SK-N-SH (cell line): ENCODE measurements at regions not wholly inside any gene's neighbourhood (a gene's known extent, or its start where the extent isn't known, plus 50 kb on each side); places are given as distances from the start of the nearest gene placed in this dataset.

Experiments
- CTCF ChIA-PET: fragments of 300-600, 350-600 bp; formaldehyde crosslinking; extraction: SDS; loops from one replicate; lab custom pipeline; 2021; lab: Yijun Ruan, JAX
- POLR2A ChIA-PET: fragments of 350-600 bp; sonication (Branson Sonifier 250); formaldehyde crosslinking; extraction: SDS; loops from one replicate; lab custom pipeline; 2020; ENCODE audit warnings: antibody characterized with exemption, inconsistent platforms; lab: Yijun Ruan, JAX
- DNase-seq: peaks from one replicate; pipeline ENCODE4 v3.0.0; 2012
- H2AFZ ChIP-seq: fragments of 200-600 bp; sonication (generic); 2 replicates; pipeline ENCODE4 v1.8.1; 2016; ENCODE audit warnings: antibody characterized with exemption, mild to moderate bottlenecking, low read depth
- H3F3A ChIP-seq: fragments of 200-600 bp; sonication (generic); replicated peaks from 2 replicates; pipeline ENCODE3; 2016; ENCODE audit warnings: antibody characterized with exemption, mild to moderate bottlenecking; ENCODE audit not compliant: insufficient read depth
- H3K27ac ChIP-seq, 2 experiments: fragments of 200-500 bp in 1 of 2; fragments of 200-600 bp in 1 of 2; sonication (Bioruptor generic) in 1 of 2; sonication (generic), shearing (Covaris generic) in 1 of 2; 2 replicates each; pipeline versions ENCODE4 v1.5.1 to v1.6.1; 2014 to 2016; ENCODE audit warnings: low read depth in 2 of 2, inconsistent platforms in 1 of 2, low read length in 1 of 2, mild to moderate bottlenecking in 1 of 2, mixed read lengths in 1 of 2
- H3K27me3 ChIP-seq: fragments of 200-600 bp; sonication (generic), shearing (Covaris generic); 2 replicates; pipeline ENCODE4 v1.6.1; 2016; ENCODE audit warnings: mixed run types; ENCODE audit not compliant: insufficient read depth
- H3K36me3 ChIP-seq, 2 experiments: fragments of 200-500 bp in 1 of 2; fragments of 200-600 bp in 1 of 2; sonication (Bioruptor generic) in 1 of 2; sonication (generic) in 1 of 2; replicated peaks in 1 of 2; 2 replicates each; pipeline versions ENCODE3 to v1.5.1; 2014 to 2016; ENCODE audit warnings: low read length in 1 of 2, mild to moderate bottlenecking in 1 of 2; ENCODE audit not compliant: insufficient read depth in 2 of 2, control insufficient read depth in 1 of 2
- H3K4me1 ChIP-seq, 2 experiments: fragments of 200-500 bp in 1 of 2; fragments of 200-600 bp in 1 of 2; sonication (Bioruptor generic) in 1 of 2; sonication (generic), shearing (Covaris generic) in 1 of 2; 2 replicates each; pipeline versions ENCODE4 v1.5.1 to v1.6.1; 2014 to 2016; ENCODE audit warnings: low read depth in 1 of 2, low read length in 1 of 2, mixed run types in 1 of 2; ENCODE audit not compliant: insufficient read depth in 2 of 2, control insufficient read depth in 1 of 2
- H3K4me2 ChIP-seq: fragments of 200-600 bp; sonication (generic), shearing (Covaris generic); 2 replicates; pipeline ENCODE4 v1.6.1; 2017; ENCODE audit warnings: mixed run types
- H3K4me3 ChIP-seq, 2 experiments: fragments of 200-500 bp in 1 of 2; fragments of 200-600 bp in 1 of 2; sonication (Bioruptor generic) in 1 of 2; sonication (generic), shearing (Covaris generic) in 1 of 2; 2 replicates each; pipeline versions ENCODE4 v1.5.1 to v1.8.1; 2014 to 2016; ENCODE audit warnings: low read depth in 2 of 2, inconsistent platforms in 1 of 2, low read length in 1 of 2, mild to moderate bottlenecking in 1 of 2, mixed read lengths in 1 of 2, moderate library complexity in 1 of 2
- H3K79me2 ChIP-seq: fragments of 200-600 bp; sonication (generic); 2 replicates; pipeline ENCODE4 v1.8.1; 2017; ENCODE audit warnings: mild to moderate bottlenecking; ENCODE audit not compliant: insufficient read depth
- H3K9ac ChIP-seq: fragments of 200-600 bp; sonication (generic); 2 replicates; pipeline ENCODE4 v1.6.1; 2017; ENCODE audit warnings: mixed run types
- H3K9me2 ChIP-seq: fragments of 200-600 bp; sonication (generic); 2 replicates; pipeline ENCODE4 v1.6.1; 2017; ENCODE audit warnings: mixed run types
- H3K9me3 ChIP-seq: fragments of 200-600 bp; sonication (generic); 2 replicates; pipeline ENCODE4 v1.6.1; 2017; ENCODE audit warnings: mixed run types, mild to moderate bottlenecking, moderate library complexity
- H4K20me1 ChIP-seq: fragments of 200-600 bp; sonication (generic); 2 replicates; pipeline ENCODE4 v1.6.1; 2017; ENCODE audit warnings: mild to moderate bottlenecking, mixed run types; ENCODE audit not compliant: insufficient read depth
- CHD2 ChIP-seq: fragments of 150-350 bp; IDR thresholded peaks from 2 replicates; pipeline ENCODE4 v1.6.1; 2018; ENCODE audit warnings: low read length; ENCODE audit not compliant: partially characterized antibody
- CTCF ChIP-seq: fragments of 200-600 bp; sonication (generic); IDR thresholded peaks from 2 replicates; pipeline ENCODE4 v1.6.1; 2017; ENCODE audit warnings: antibody characterized with exemption, mild to moderate bottlenecking, moderate library complexity
- EP300 ChIP-seq, 2 experiments: IDR thresholded peaks; 2 replicates each; pipeline versions ENCODE4 v1.4.0 to v1.6.1; 2012; ENCODE audit warnings: borderline replicate concordance in 1 of 2, low read depth in 1 of 2, low read length in 1 of 2
- FOXM1 ChIP-seq: IDR thresholded peaks from 2 replicates; pipeline ENCODE4 v1.4.0; 2012; ENCODE audit warnings: low read depth, mild to moderate bottlenecking
- JUND ChIP-seq: IDR thresholded peaks from 2 replicates; pipeline ENCODE4 v1.4.0; 2012
- MEF2A ChIP-seq: IDR thresholded peaks from 2 replicates; pipeline ENCODE4 v1.4.0; 2012; ENCODE audit warnings: low read depth, borderline replicate concordance
- NFIC ChIP-seq: IDR thresholded peaks from 2 replicates; pipeline ENCODE4 v1.4.0; 2012; ENCODE audit warnings: borderline replicate concordance
- PBX3 ChIP-seq: IDR thresholded peaks from 2 replicates; pipeline ENCODE4; 2012
- POLR2AphosphoS5 ChIP-seq: IDR thresholded peaks from 2 replicates; pipeline ENCODE4 v1.6.1; 2012; ENCODE audit warnings: low read depth, low read length
- RFX5 ChIP-seq: IDR thresholded peaks from 2 replicates; pipeline ENCODE4 v1.6.1; 2012; ENCODE audit warnings: mild to moderate bottlenecking, improper control_type of control experiment, low read length
- RXRA ChIP-seq: IDR thresholded peaks from 2 replicates; pipeline ENCODE4 v1.4.0; 2012; ENCODE audit warnings: low read depth, mild to moderate bottlenecking, borderline replicate concordance
- TCF12 ChIP-seq: IDR thresholded peaks from 2 replicates; pipeline ENCODE4 v1.4.0; 2012
- TEAD4 ChIP-seq: IDR thresholded peaks from 2 replicates; pipeline ENCODE4 v1.4.0; 2012; ENCODE audit warnings: mild to moderate bottlenecking, borderline replicate concordance; ENCODE audit not compliant: insufficient read depth
- YY1 ChIP-seq: IDR thresholded peaks from 2 replicates; pipeline ENCODE4 v1.4.0; 2012; ENCODE audit warnings: low read depth, mild to moderate bottlenecking
- WGBS: methylation state at CpG from one replicate; pipeline ENCODE4 v1.1.6; 2017; ENCODE audit warnings: low lambda C conversion rate; 5-methylcytosine and 5-hydroxymethylcytosine counted together
- TF ChIP-seq, protein P1 (sequence below): IDR thresholded peaks from 2 replicates; pipeline ENCODE4 v1.4.0; 2012; ENCODE audit warnings: low read depth, borderline replicate concordance
- TF ChIP-seq, protein P2 (sequence below): IDR thresholded peaks from 2 replicates; pipeline ENCODE4 v1.4.0; 2012; ENCODE audit warnings: low read depth, borderline replicate concordance
- TF ChIP-seq, protein P3 (sequence below): IDR thresholded peaks from 2 replicates; pipeline ENCODE4 v1.4.0; 2012; ENCODE audit warnings: low read depth

- no peaks in the 10 kb centered on the region for H3F3A ChIP-seq
- 49% methylated on average over 2 of the region's 2 CpGs for WGBS
- H3K9ac ChIP-seq, result no peak overlapping the region
- no peaks in the 10 kb centered on the region for H3K36me3 ChIP-seq
- H3K27me3 ChIP-seq, result no peaks in the 10 kb centered on the region
- ChIA-PET CTCF (interaction anchor here (1.0 kb wide), 1 partner anchor 11 kb away, joined by 3 read pairs; no protein-coding TSS in a partner anchor), POLR2A (no interaction called here)
- no peak overlapping the region for H2AFZ ChIP-seq
- H3K4me3 ChIP-seq, result no peak overlapping the region
- no peak overlapping the region for H3K27ac ChIP-seq
- no peaks in the 10 kb centered on the region for H4K20me1 ChIP-seq
- H3K79me2 ChIP-seq, result no peaks in the 10 kb centered on the region
- H3K4me2 ChIP-seq, result no peak overlapping the region
- no peaks in the 10 kb centered on the region for H3K9me2 ChIP-seq
- no peaks in the 10 kb centered on the region; the same call in 1 of the 2 replicates for H3K9me3 ChIP-seq
- TF ChIP-seq CHD2 (no peak), MEF2A (no peak), NFIC (no peak), PBX3 (no peak), RXRA (no peak), YY1 (no peak), JUND (no peak), EP300 (IDR thresholded peaks at IDR 0.05; ENCODE audit: borderline replicate concordance in 1 of 2, low read depth in 1 of 2, low read length in 1 of 2) (no peak), FOXM1 (no peak)
- TF ChIP-seq, protein P1, sequence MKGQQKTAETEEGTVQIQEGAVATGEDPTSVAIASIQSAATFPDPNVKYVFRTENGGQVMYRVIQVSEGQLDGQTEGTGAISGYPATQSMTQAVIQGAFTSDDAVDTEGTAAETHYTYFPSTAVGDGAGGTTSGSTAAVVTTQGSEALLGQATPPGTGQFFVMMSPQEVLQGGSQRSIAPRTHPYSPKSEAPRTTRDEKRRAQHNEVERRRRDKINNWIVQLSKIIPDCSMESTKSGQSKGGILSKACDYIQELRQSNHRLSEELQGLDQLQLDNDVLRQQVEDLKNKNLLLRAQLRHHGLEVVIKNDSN, result no peak
- TF ChIP-seq, protein P2, sequence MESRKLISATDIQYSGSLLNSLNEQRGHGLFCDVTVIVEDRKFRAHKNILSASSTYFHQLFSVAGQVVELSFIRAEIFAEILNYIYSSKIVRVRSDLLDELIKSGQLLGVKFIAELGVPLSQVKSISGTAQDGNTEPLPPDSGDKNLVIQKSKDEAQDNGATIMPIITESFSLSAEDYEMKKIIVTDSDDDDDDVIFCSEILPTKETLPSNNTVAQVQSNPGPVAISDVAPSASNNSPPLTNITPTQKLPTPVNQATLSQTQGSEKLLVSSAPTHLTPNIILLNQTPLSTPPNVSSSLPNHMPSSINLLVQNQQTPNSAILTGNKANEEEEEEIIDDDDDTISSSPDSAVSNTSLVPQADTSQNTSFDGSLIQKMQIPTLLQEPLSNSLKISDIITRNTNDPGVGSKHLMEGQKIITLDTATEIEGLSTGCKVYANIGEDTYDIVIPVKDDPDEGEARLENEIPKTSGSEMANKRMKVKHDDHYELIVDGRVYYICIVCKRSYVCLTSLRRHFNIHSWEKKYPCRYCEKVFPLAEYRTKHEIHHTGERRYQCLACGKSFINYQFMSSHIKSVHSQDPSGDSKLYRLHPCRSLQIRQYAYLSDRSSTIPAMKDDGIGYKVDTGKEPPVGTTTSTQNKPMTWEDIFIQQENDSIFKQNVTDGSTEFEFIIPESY, result no peak
- TF ChIP-seq, protein P3, sequence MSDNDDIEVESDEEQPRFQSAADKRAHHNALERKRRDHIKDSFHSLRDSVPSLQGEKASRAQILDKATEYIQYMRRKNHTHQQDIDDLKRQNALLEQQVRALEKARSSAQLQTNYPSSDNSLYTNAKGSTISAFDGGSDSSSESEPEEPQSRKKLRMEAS, result no peak
- DNase-seq, result no peak
- no peaks in the 10 kb centered on the region for H3K4me1 ChIP-seq
Measured at GRCh38 chr18:73664896-73665295, 482.7 kb downstream of the FBXO15 start.

DNA sequence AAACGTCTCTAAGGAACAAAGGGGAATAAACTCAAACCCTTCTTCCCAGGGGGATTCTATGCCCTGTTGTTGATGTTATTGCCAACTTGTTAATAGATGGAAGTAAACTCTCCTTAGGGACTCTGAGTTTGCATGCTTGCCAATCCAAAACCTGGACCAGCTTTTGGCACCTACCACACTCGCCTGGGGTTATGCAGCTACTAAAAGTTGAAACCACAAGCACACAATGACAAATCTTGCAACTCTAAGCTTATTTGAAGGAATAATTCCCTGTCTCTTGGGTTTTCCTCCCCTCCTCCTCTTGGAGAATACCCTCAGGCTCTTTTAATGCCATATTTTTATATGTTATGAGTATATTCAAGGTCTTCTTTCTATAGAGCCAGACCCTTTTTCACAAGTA lies 484.1 kb downstream of the FBXO15 start:
- Histone ChIP-seq H2AFZ (no peak overlapping the region), H3K4me3 (no peak overlapping the region), H3K79me2 (no peaks in the 10 kb centered on the region), H3K4me1 (no peaks in the 10 kb centered on the region), H3K36me3 (no peaks in the 10 kb centered on the region), H3K9me3 (no peaks in the 10 kb centered on the region; the same call in 1 of the 2 replicates), H3K4me2 (no peak overlapping the region), H3F3A (no peaks in the 10 kb centered on the region), H3K9ac (no peak overlapping the region), H3K27me3 (no peaks in the 10 kb centered on the region; the same call in 1 of the 2 replicates), H3K27ac (no peak overlapping the region), H3K9me2 (no peaks in the 10 kb centered on the region), H4K20me1 (no peaks in the 10 kb centered on the region)
- 27% methylated on average over 2 of the region's 2 CpGs for WGBS
- ChIA-PET CTCF (no interaction called here), POLR2A (no interaction called here)
- no peak for TF ChIP-seq POLR2AphosphoS5
- TF ChIP-seq YY1, result no peak
- TF ChIP-seq TEAD4, result no peak
- no peak for TF ChIP-seq MEF2A
- no peak for TF ChIP-seq CTCF
- TF ChIP-seq RXRA, result no peak
- TF ChIP-seq RFX5, result no peak
- TF ChIP-seq TCF12, result no peak
- DNase-seq, result no peak
